ENCODE measurements at regions not wholly inside any gene's neighbourhood (a gene's known extent, or its start where the extent isn't known, plus 50 kb on each side); places are given as distances from the start of the nearest gene placed in this dataset.

DNA sequence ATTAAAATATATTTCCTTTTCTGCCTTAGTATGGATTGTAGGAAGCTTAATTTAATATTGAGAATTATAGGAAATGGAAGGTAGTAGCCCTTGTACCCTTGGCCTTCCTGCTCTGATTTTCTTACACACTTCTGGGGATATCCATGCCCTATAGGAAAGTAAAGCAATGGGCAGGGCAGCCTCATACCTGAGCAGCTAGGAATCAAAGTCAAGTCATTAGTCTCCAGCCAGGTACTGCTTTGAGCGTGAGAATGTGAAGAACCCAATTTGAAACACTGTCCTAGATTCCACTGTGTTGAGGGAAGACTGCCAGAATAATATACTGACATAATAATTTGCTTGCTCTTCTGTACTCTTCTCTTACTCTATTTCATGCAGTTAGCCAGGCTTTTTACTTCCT, 51.0 kb upstream of the L3MBTL3 start:
- no peak for DNase-seq

DNA sequence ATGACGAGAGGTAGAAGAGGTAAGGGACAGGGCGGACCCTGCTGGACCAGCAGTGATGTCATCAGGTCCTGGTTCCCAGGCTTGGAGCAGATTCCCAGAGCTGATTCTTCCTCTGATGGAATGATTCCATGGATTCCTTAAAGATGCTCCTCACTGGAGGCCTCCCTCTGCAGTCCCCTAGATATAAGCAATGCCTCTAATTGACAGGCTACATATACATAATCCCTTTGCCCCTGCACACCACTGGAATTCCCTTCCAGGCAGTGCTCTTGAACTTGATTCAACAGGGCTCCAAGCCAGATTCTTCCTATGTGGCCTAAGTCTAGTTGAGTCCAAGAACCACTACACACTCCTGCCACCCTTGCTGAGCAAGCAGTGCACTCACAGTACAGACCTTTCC, 52.3 kb upstream of the L3MBTL3 start:
- DNase-seq: no peak

DNA sequence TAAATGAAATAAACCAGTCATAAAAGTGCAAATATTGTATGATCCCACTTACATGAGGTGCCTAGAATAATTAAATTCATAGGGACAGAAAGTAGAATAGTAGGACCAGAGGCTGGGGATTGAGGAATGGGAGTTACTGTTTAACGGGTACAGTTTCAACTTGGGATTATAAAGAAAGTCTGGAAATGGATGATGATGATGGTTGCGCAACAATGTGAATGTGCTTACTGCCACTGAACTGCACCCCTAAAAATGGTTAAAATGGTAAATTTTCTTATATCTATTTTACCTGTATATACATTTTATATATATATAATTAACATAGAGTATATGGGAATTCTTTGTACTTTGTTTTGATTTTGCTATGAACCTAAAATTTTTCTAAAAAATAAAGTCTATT, 53.3 kb upstream of the L3MBTL3 start:
- DNase-seq: no peak

DNA sequence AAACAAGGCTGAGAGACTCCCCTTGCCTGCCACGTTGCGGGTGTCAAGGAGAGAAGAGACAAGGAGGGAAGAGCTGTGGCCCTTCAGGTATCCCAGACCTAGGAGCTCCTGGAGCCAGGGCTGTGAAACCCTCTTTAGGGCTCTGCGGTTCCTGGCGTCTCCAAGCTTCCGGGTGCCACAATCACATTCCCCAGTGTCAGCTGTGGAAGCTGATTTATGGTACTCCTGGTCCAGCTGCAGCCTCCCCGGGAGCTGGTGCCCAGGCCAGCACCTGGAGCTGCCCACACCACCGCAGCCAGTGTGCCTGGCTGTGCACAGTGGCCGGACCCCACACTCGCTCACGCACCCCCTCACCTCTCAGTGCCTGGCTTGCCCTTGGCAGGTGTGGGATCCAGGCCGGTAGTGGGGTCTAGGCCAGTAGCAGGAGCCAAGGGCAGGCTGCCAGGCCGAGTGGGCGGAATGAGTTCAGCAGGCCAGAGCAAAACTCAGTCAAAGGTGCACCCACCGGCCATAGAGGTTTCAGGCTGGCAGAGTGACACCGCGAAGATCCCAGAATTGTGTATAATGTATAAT, 58.9 kb upstream of the L3MBTL3 start:
- DNase-seq: no peak

DNA sequence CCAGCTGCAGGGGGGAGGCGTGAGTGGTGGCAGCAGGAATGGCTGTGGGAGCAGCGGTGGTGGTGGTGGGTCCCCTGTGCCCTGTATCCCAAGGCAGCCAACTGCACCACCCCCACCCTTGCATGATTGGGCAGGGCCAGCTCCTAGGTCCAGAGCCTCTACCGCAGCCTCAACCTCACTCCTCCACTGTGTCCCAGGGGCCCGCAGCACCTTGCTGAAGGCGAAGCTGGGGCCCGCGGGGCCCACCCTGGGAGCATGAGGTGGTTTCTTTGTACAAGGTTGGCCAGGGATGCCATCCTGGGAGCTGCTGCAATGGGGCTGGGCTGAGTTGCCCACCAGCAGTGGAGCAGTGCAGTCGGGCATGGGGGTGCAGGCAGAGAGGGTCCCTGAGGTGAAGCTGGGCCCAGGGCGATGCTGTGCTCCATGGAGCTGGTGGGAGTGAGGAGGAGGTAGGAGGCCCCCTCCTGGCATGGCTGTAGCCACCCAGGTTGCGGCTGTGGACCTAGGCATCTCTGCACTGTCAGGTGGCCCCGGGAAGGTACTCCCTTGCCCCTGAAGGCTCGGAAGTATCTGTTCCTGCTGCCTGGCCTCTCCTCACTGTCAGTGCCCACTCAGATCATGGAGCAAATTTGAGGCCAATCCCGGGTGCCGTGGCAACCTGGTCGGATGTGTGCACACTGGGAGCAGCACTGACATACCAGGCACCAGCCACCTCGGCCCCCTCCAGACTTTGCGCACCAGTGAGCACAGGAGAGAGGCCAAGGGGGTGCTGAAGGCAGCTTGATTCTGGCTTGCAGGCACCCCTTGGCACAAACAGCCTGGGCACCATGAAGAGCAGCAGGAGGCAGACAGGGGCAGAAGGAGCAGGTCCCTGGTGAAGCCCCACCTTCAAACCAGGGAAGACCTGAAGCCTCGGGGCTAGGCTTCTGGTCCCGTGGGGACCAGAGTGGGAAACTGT, 60.2 kb upstream of the L3MBTL3 start:
- no peak for DNase-seq

DNA sequence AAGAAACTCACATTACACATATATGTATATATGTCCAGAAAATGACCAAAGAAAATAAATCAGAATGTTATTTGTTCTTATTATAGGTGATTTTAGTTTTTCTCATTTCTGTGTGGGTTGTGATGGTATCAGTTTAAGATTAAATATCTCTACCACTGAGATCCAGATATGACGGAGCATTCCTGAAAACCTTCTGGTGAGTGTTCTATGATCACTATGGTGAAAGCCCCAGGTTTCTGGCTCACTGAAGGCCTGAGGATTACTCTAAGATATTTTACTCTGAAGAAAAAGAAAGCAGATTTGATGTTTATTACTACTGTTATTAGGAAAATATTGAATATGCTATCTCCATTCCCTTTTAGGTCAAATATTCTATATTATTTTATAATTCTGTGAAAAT, 62.8 kb upstream of the L3MBTL3 start:
- DNase-seq: no peak

DNA sequence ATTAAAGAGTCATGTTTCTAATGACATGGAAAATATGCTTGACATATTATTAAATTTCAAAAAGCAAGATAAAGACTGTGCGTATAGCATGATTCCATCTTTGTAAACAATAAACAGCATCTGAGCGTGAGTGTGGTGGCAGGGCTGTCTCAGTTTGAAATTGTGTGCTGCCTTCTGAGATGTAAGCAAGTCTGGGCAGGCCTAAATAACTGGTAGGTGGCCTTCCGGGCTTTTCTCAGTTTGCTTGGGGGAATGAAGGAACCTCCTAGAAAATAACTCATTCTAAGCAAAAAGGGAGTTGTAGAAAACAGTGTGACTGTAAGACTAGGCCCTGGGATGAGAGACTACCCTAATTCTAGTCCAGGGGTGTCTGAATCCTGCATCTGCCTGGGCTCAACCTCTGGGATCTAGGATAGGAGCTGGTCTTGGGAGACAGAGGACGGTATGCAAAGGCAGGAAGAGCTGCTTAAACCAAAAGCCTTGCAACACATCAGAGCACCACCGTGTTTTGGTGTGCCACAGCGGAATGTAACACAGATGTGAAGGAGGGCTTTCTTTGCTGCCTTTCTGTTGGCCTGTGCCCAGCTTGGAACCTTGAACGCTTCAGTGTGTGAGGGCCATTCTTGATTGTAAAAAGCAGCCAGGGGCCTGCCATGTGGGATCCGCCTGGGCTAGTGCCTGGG, 63.5 kb upstream of the L3MBTL3 start:
- DNase-seq: no peak

DNA sequence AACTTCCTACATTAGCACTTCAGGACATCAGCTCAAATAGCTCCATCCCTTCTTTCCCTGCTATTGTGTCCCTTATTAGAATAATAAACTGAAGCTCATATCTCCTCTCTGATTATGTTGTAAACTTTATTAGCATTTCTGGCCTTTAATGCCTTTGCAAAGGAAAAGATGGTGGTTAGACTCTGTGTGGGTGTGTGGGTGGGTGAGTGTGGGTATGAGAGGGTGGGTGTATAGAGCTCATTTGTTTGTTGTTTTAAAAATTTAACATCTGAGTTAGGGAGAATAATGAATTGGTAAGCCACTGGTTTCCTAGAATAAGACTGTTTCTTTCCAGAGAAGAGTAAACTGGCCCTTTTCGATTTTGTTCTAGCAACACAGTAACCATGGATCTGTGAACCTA, 70.6 kb upstream of the L3MBTL3 start:
- no peak for DNase-seq

DNA sequence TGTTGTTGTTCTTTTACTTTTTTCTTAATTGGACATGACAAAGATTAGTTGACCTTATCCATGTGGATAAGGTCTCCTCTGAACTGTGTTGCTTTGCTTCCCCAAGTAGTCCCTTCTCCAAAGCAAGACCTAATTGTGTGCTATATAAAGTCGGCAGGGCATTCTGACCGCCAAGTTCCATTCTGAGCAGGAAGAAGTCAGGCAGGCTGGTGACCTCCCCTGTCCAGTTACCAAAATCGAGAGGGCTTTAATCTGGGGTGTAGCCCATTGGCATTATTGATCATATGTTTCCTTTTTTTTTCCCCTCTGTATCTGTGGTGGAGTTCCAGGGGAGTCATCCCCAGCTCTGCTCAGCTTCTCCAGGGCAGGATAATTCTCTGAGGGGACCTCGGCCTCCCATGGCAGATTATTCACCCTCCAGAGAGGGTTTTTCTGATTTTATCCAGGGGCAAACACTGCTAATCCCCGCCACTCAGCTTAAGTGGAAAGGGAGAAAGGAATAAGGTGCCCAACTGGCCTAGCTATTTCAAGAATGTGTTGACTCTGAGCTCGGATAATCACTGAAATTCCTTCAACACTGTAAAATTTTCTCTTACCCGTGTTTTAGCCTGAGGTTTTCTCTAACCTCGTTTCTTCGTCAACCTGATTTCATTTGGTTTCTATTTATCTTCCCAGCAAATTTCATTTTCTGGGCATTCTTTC, 71.8 kb upstream of the L3MBTL3 start:
- no peak for DNase-seq

DNA sequence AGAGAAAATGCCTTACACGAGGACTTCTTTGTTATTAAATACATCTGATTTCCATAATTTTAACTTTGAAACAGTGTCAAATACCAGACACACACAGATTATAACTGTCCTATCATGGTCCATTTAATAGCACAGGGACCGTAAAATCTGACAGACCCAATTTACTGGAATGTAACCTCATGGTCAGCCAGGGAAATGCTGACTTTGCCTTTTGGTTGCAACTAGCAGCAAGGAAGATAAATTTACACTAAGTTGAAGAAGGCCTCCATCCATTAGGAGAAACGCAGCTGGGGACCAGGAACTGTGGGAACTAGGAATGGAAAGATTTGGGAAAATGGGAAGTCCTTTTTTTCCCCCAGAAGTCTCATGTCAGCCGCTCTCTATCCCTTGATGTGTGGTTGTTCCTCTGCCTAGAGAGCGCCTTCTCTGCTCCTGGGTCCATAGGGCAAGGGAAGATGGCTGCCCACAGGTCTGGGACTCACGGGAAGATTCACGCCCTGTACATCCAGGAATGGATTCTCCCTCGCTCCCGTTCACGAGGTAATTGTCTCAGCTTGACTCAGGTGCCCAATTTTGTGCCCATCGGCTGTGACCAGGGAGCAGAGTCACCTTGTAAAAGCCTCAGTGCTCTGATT, 74.6 kb upstream of the L3MBTL3 start:
- no peak for DNase-seq

DNA sequence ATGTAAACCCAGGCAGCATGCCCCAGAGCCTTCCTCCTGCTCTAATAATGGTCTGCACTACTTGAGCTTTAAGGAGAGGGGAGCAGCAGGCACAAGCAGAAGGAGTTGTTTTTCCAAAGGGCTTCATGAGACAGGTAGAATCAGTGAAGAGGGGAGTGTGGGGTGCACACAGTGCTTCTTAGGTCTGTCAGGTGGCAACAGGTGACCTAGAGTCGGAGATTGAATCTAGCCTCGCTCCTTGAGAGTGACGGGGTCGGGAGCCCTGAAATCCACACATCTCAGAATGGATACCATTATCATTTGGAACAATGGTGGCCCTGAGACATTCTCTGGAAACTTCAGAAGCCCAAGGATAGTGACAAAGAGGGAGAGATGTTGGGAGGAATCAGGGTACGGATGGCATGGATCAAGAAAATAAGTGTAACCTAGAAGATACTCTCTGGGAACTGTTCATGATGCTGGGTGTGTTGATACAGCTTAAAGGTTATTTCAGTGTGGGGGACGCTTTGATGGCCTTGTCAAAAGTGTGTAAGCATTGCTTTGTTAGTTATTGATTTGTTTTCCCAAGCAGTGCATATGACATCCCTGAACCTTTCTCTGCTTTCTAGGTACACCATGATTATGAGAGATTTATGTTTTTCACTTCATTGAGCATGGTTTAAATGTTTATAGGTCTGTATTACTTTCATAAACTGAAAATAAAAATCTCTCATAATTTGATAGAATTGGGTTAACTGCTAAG, 77.8 kb upstream of the L3MBTL3 start:
- no peak for DNase-seq

DNA sequence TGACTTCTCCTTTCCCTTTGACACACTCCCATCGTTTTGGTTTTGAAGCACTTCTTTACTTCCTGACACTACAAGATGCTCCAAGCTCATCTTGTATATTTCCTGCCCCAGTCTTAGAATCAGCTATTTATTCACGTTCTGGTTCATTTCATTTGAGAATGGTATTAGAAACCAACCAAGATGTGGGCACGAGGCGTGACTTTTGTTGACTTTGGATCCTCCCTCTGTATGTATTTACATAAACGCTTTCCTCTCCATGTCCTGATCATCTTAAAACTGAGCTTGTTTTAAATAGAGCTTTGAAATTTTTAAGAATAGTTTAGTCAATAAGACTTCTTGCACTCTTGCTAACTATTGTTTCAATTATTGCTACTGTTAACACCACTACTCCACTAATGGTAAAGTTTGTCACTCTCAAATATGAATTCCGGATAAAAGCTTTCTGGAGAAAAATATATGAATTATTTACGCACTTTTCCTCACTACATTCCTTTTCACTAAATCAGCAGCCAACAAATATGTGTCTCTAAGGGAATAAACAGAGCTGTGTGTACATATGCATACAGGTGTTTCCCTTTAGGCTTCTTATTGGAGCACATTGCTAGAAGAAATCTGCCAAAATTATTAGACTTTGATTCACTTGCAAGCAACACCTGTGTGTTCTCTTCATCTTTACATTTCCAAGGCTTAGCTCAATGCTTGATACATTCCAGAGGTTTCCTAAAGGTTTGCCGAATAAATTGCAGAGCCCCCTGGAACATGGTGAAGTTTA, 77.3 kb upstream of the TMEM244 start:
- DNase-seq: no peak

DNA sequence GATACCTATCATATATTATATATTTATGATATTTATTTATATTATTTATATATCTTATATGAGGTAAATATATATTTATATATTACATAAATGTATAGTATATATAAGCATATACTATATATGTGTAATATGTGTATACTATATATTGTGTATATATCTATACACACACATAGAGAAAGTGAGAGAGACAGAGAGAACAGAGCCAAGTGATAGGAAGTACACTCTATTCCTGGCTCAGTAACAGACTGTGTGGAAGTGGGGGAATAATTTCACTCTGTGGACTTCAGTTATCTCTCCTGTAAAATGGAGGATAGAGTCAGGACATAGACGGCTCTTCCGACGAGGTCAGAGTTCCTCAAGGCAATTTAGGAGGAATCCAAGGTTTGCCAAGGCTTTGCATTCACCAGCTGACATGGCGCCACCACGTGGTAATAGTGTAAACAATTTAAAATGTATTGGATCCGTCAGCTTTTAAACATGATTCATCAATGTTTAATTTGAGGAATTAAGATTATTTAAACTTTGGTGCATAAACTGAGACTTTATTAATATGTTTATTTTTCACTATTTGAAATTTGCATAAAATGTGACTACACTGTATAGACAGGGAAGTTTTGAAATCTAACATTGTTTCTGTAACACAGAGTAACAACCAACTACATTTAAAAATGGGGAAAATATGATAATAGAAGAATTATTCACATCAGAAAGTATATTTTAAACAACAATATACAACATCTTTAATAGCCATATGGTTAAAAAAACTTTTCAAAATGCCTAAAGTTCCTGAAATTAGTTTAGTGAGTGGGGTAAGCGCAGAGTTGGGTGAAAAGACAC, 75.4 kb upstream of the TMEM244 start:
- peak; percentile 53 for DNase-seq

DNA sequence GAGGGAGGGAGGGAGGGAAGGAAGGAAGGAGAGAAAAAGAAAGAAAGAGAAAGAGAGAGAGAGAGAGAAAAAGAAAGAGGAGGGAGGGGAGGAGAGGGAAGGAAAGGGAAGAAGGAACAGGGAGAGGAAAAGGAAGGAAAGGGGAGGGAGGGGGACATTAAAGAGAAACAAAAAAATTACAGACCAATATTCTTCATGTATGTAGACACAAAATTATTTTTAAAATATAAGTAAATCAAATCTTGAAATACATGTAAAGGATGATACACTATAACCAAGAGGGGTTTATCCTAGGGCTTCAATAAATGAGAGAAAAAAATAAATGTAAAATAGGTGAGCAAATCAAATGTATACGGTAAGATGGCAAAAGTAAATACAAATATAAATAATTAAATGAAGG, 71.2 kb upstream of the TMEM244 start:
- no peak for DNase-seq

DNA sequence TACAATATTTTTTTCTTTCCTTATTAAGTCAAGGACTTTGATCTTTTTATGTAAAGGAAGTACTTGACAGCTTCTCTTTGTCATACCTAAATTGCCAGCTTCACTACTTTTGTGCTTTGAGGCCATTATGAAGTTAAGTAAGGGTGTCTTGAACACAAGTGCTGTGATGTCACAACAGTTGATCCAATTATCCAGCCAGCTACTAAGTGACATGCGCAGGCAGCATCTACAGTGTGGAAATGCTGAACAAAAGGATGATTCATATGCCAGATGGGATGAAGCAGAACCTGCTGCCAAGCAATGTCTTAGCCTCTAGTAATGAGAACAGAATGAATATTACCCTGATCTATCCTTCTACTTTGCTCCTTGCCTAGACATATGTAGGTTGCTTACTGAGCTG, 68.3 kb upstream of the TMEM244 start:
- no peak for DNase-seq

DNA sequence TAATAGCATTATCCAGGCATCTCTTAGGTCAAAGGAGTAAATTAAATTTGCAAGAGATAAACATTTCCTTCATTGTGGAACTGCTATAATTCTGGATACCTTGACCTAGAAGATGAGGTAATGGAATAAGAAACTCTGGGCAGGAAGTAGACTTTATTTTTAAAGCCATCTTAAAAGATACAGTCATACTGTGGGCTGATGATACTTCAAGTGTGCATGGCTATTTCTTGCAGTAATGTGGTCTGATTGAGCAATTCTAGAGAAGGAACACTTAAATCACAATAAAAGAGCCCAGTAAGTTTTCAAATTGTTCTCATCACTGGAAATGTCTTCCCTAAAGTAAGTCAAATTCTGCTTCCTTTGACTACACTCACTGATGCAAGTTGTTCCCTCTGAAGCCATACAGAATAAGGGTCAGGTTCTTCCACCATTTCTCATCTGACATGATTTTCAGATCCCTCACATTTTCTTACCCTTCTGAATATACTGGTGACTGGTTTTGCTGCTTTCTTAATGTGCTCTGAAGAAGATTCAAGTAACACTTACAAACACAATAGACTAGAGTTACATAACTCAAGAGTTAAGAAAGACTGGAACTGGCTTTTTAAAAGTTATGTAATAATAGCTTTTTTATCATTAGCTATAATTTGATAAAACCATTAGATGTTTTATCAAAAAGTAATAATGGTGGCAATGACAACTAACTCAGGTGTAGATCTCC, 62.6 kb upstream of the TMEM244 start:
- no peak for DNase-seq

DNA sequence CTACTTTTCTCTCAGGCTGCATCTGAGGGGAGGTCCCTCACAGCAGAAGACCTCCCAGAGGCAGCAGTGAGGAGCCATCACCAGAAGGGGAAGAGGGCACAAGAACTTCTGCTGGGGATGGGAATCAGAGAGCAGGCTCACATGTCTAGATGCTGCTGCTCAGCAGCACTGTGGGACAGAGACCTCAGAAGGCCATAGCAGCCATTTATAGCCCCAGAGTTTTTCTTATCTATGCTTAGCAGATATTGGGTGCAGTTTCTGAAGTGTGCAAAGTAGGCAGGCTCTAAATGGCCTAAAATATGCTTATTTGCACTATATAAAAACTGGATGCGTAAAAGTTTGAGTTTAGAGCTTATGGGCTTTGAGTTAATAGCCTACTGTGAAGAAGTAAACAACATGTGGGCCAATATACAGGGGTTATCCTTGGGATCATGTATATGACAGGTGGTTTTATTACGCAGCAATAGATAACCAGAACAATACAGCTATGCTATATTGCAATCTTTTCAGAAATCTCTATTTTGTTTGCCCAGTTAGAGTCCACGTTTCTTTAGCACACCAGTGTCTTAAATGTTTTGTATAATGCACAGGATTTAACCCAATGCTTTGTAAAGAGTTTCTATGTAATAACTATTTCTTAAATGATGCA, 60.2 kb upstream of the TMEM244 start:
- no peak for DNase-seq

DNA sequence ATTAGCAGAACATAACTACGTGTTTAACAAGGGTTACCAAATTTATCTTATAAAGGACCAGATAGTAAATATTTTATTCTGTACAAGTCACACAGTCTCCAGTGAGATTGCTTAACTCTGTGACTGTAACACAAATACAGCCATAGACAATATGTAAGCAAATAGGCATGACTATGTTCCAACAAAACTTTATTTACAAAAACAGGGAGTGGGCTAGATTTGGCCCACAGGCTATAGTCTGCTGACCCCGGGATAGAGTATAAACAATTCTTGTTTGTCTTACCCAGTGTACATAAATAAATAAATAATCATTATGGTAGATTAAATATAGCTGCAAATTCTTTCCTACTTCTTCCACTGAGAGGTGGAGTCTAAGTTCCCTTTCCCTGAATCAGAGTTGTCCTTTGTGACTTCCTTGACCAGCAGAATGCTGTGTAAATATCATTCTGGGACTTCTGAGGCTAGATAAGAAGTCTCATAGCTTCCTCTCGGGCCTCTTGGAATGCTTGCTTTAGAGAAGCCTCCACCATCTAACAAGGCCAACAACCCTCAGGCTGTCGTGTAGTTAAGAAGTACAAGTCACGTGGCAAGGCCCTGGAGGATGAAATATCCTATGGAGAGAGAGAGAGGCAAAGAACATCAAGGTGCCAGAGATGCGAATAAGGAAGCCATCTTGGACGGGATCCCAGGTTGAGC, 59.1 kb upstream of the TMEM244 start:
- DNase-seq: no peak

DNA sequence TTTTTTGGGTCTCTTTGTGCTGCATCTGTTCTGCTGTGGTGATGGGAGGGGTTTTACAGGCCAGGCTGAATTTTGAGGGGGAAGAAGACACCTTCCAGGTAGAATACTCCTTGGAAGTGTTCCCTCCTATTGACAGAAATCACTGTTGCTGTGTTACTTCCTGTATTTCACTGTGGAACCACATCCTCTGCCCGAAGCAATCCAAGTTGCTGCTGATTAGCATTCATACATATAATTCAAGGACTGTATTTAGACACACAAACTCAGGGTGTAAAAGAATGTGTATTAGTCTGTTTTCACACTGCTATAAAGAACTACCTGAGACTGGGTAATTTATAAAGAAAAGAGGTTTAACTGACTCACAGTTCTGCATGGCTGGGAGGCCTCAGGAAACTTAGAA, 50.6 kb upstream of the TMEM244 start:
- DNase-seq: no peak
